ENCODE measurements at regions not wholly inside any gene's neighbourhood (a gene's known extent, or its start where the extent isn't known, plus 50 kb on each side); places are given as distances from the start of the nearest gene placed in this dataset.

DNA sequence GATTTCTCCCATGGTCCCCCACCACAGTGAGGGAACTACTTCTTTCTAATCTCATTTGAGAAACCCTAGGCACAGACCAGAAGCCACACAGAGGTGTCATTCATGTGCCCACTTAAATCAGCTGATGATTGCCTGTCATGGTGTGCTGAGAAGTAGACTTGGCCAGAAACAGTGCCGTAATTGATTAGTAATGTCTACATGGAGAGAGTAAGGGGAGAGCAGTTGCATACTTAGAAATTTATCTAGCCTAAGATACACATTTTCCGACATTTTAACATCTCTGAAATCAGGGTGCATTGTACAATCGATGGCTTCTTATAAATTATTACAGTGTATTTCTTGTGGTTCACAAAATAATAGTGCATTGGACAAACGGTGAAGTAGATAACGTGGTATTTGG, 271.8 kb downstream of the IRF8 start:
- TF ChIP-seq TARDBP (IDR thresholded peaks at IDR 0.05), result no peak
- TF ChIP-seq FOXM1 (IDR thresholded peaks at IDR 0.05; ENCODE audit: borderline replicate concordance), result no peak
- no peak for TF ChIP-seq FOXA1 (IDR thresholded peaks at IDR 0.05)
- no peak for TF ChIP-seq SP1 (IDR thresholded peaks at IDR 0.05)
- TF ChIP-seq FOXK2 (IDR thresholded peaks at IDR 0.05), result no peak
- no peak for TF ChIP-seq ARNT (IDR thresholded peaks at IDR 0.05)
- no peak for TF ChIP-seq SUZ12 (IDR thresholded peaks at IDR 0.05)
- no peak for TF ChIP-seq ZNF384 (IDR thresholded peaks at IDR 0.05)
- TF ChIP-seq HDGF (IDR thresholded peaks at IDR 0.05; ENCODE audit: borderline replicate concordance), result no peak
- TF ChIP-seq BHLHE40 (IDR thresholded peaks at IDR 0.05; ENCODE audit: borderline replicate concordance), result no peak
- TF ChIP-seq L3MBTL2 (conservative IDR thresholded peaks at IDR 0.05), result no peak
- TF ChIP-seq NFRKB (IDR thresholded peaks at IDR 0.05), result no peak
